ENCODE measurements at regions not wholly inside any gene's neighbourhood (a gene's known extent, or its start where the extent isn't known, plus 50 kb on each side); places are given as distances from the start of the nearest gene placed in this dataset.

GRCh38 chr1:96352733-96353132, 368.9 kb upstream of the PTBP2 start:
- in situ Hi-C loops (cut with MboI) = no loop called here
- Histone ChIP-seq H3K27ac (ENCODE audit: extremely low read depth, low read depth, low read length) (no peak overlapping the region), H2AFZ (ENCODE audit: low read depth, low read length) (no peak overlapping the region), H3K4me1 (replicated peaks in 1 of 2; ENCODE audit: control insufficient read depth in 2 of 2, insufficient read depth in 2 of 2, low read length in 2 of 2) (no peaks in the 10 kb centered on the region), H3K4me2 (ENCODE audit: insufficient read depth, low read length) (no peak overlapping the region), H3K27me3 (ENCODE audit: control insufficient read depth in 2 of 2, insufficient read depth in 2 of 2, low read length in 2 of 2) (no peaks in the 10 kb centered on the region), H3K36me3 (ENCODE audit: control insufficient read depth, insufficient read depth, low read length) (no peaks in the 10 kb centered on the region), H3K79me2 (ENCODE audit: control insufficient read depth, insufficient read depth, low read length) (no peaks in the 10 kb centered on the region), H3K4me3 (no peak overlapping the region), H3K9me3 (replicated peaks; ENCODE audit: control insufficient read depth, insufficient read depth, low read depth, low read length) (no peaks in the 10 kb centered on the region), H4K20me1 (replicated peaks; ENCODE audit: control insufficient read depth, insufficient read depth, low read length) (no peaks in the 10 kb centered on the region), H3K9me1 (ENCODE audit: control insufficient read depth, insufficient read depth, low read length) (no peaks in the 10 kb centered on the region), H3K9ac (ENCODE audit: insufficient read depth in 1 of 2, low read depth in 2 of 2, low read length in 2 of 2) (no peak overlapping the region)
- CTCF ChIA-PET (ENCODE audit: low intra/inter-chr PET ratio) = no interaction called here
- TF ChIP-seq TFAP4 (CRISPR knock-in tag; IDR thresholded peaks at IDR 0.05; ENCODE audit: borderline replicate concordance) (no peak), DMBX1 (CRISPR knock-in tag; IDR thresholded peaks at IDR 0.05; ENCODE audit: borderline replicate concordance) (no peak), ARID1B (IDR thresholded peaks at IDR 0.05) (no peak), ZNF395 (CRISPR knock-in tag; IDR thresholded peaks at IDR 0.05) (no peak), CBX5 (IDR thresholded peaks at IDR 0.05; ENCODE audit: borderline replicate concordance, low read depth) (no peak), FOXK1 (CRISPR knock-in tag; IDR thresholded peaks at IDR 0.05; ENCODE audit: borderline replicate concordance) (no peak), LEF1 (IDR thresholded peaks at IDR 0.05) (no peak), ELK1 (CRISPR knock-in tag; IDR thresholded peaks at IDR 0.05) (no peak), NR3C1 (CRISPR knock-in tag; IDR thresholded peaks at IDR 0.05) (no peak), NR2C2 (CRISPR knock-in tag; IDR thresholded peaks at IDR 0.05) (no peak), NR2C2 (tag; IDR thresholded peaks at IDR 0.05) (no peak), ZNF584 (CRISPR knock-in tag; IDR thresholded peaks at IDR 0.05; ENCODE audit: low read depth) (no peak), SMAD1 (IDR thresholded peaks at IDR 0.05; ENCODE audit: low read depth, low read length, partially characterized antibody) (no peak), KAT2B (IDR thresholded peaks at IDR 0.05; ENCODE audit: low read depth, low read length) (no peak), CHD1 (IDR thresholded peaks at IDR 0.05; ENCODE audit: low read length) (no peak), NR4A1 (CRISPR knock-in tag; IDR thresholded peaks at IDR 0.05) (no peak), NR4A1 (tag; IDR thresholded peaks at IDR 0.05) (no peak), BCL6 (CRISPR knock-in tag; IDR thresholded peaks at IDR 0.05) (no peak), ID3 (CRISPR knock-in tag; IDR thresholded peaks at IDR 0.05) (no peak), ID3 (tag; IDR thresholded peaks at IDR 0.05) (no peak), GATAD2A (IDR thresholded peaks at IDR 0.05) (no peak), KHSRP (IDR thresholded peaks at IDR 0.05) (no peak)
- ATAC-seq (no peak), FAIRE-seq (no peak), DNase-seq (ENCODE audit: extremely low read depth in 1 of 4, low spot score in 3 of 4) (no peak)
- POLR2A ChIA-PET = no interaction called here
- no TSS peak for BruUV-seq (replicated peaks)
- intact Hi-C loops (cut with micrococcal nuclease) = no loop called here
- 3% methylated on average over 2 of the region's 2 CpGs for WGBS (ENCODE audit: insufficient coverage, low coverage, missing lambda C conversion rate)
